Activated CD8-positive, alpha-beta memory T cell treated with anti-CD3 and anti-CD28 coated beads, Interleukin-2, amount 10 ng/mL, durations not matched to agents 7 days and 5 days (primary cell): ENCODE measurements at regions not wholly inside any gene's neighbourhood (a gene's known extent, or its start where the extent isn't known, plus 50 kb on each side); places are given as distances from the start of the nearest gene placed in this dataset.

Experiments
- ATAC-seq: fragments of 150-1000 bp; cut with Tn5 transposase; one replicate; pipeline ENCODE4 v1.10.0; 2021; ENCODE audit warnings: moderate library complexity
- CTCF ChIA-PET: fragments of 350-600 bp; sonication (Branson Sonifier 250); formaldehyde crosslinking; loops from one replicate; lab custom pipeline; 2021; ENCODE audit warnings: antibody characterized with exemption; lab: Charles Lee
- DNase-seq: peaks from one replicate; pipeline ENCODE4 v3.0.0-alpha.2; 2020
- H3K27ac Mint-ChIP-seq: one replicate; pipeline ENCODE4 v1.8.0; 2021; ENCODE audit warnings: mild to moderate bottlenecking, mixed read lengths
- H3K27me3 Mint-ChIP-seq: one replicate; pipeline ENCODE4 v1.8.0; 2021; ENCODE audit warnings: mixed read lengths
- H3K36me3 Mint-ChIP-seq: one replicate; pipeline ENCODE4 v1.8.0; 2021; ENCODE audit warnings: mild to moderate bottlenecking, mixed read lengths
- H3K4me1 Mint-ChIP-seq: one replicate; pipeline ENCODE4 v1.8.0; 2021; ENCODE audit warnings: mixed read lengths
- H3K4me3 Mint-ChIP-seq: one replicate; pipeline ENCODE4 v1.8.0; 2021; ENCODE audit warnings: mild to moderate bottlenecking, moderate library complexity, mixed read lengths
- H3K9me3 Mint-ChIP-seq: one replicate; pipeline ENCODE4 v1.8.0; 2022; ENCODE audit warnings: low read depth, mixed read lengths

GRCh38 chr7:42987648-42988214, 55.6 kb downstream of the MRPL32 start:
- Mint-ChIP-seq H3K36me3 (no peaks in the 10 kb centered on the region), H3K27me3 (peaks cover 30% of the 10 kb centered on the region), H3K4me1 (no peaks in the 10 kb centered on the region), H3K9me3 (peaks cover 5% of the 10 kb centered on the region), H3K27ac (no peak overlapping the region), H3K4me3 (no peak overlapping the region)
- DNase-seq (no peak), ATAC-seq (no peak)
- CTCF ChIA-PET: interaction anchor here (1.8 kb wide), 1 partner anchor 11 kb away, joined by 4 read pairs; no protein-coding TSS in a partner anchor

GRCh38 chr7:42991024-42991423, 58.8 kb downstream of the MRPL32 start:
- Mint-ChIP-seq H3K4me3 (no peak overlapping the region), H3K27me3 (peaks cover 30% of the 10 kb centered on the region), H3K36me3 (no peaks in the 10 kb centered on the region), H3K9me3 (no peaks in the 10 kb centered on the region), H3K27ac (no peak overlapping the region), H3K4me1 (no peaks in the 10 kb centered on the region)
- no peak for ATAC-seq
- DNase-seq: no peak
- CTCF ChIA-PET: no interaction called here

DNA sequence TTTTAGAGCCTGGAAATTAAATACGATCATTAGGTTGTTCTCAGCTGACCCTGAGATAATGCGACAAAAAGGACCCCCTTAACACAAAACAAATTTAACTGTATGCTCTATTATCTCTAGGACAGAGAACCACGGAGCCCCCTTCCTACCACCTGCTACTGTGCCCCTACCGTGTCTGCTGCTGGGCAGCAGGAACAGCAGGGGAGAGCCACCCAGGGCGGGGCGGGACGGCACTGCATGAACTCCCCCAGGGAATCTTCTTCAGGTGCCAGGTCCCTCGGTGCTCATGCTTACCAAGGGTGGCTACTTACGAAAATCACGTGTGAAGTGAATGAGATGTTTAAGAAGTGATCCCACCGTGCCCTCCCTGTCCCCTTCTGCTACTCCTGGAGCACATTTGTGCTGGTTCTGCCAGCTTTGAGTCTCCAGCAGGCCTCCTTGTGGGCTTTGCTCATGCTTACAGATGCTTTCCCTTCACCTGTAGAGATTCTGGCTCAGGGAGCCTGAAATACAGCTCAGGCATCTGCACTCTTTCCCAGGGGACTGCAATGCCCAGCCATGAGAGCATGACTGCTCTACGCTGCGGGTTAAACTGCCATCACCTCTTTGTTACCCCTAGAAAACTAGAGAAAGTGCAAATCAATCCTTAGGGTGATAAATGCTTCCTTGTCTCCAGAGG, 59.9 kb downstream of the MRPL32 start:
- H3K4me1 Mint-ChIP-seq: no peaks in the 10 kb centered on the region
- no peak overlapping the region for H3K27ac Mint-ChIP-seq
- H3K9me3 Mint-ChIP-seq: no peaks in the 10 kb centered on the region
- ATAC-seq (no peak), DNase-seq (no peak)
- no peak overlapping the region for H3K4me3 Mint-ChIP-seq
- H3K27me3 Mint-ChIP-seq: peaks cover 25% of the 10 kb centered on the region
- CTCF ChIA-PET: no interaction called here
- H3K36me3 Mint-ChIP-seq: no peaks in the 10 kb centered on the region

GRCh38 chr7:42993038-42993437, 60.9 kb downstream of the MRPL32 start:
- H3K36me3 Mint-ChIP-seq: no peaks in the 10 kb centered on the region
- CTCF ChIA-PET: no interaction called here

GRCh38 chr7:42994096-42994495, 61.9 kb downstream of the MRPL32 start:
- Mint-ChIP-seq H3K27ac (no peak overlapping the region), H3K9me3 (no peaks in the 10 kb centered on the region), H3K4me1 (no peaks in the 10 kb centered on the region), H3K36me3 (no peaks in the 10 kb centered on the region), H3K27me3 (peaks cover 26% of the 10 kb centered on the region), H3K4me3 (no peak overlapping the region)
- CTCF ChIA-PET: no interaction called here
- ATAC-seq: no peak
- no peak for DNase-seq

More at GRCh38 chr7:42993038-42993437, 60.9 kb downstream of the MRPL32 start:
- no peak for DNase-seq
- H3K27me3 Mint-ChIP-seq: peaks cover 24% of the 10 kb centered on the region
- no peak for ATAC-seq
- H3K9me3 Mint-ChIP-seq: no peaks in the 10 kb centered on the region
- H3K4me1 Mint-ChIP-seq: no peaks in the 10 kb centered on the region
- no peak overlapping the region for H3K27ac Mint-ChIP-seq
- no peak overlapping the region for H3K4me3 Mint-ChIP-seq

GRCh38 chr7:42997611-42998010, 65.4 kb downstream of the MRPL32 start:
- Mint-ChIP-seq H3K4me3 (no peak overlapping the region), H3K27ac (no peak overlapping the region), H3K4me1 (no peaks in the 10 kb centered on the region), H3K36me3 (no peaks in the 10 kb centered on the region), H3K9me3 (no peaks in the 10 kb centered on the region), H3K27me3 (peaks cover 17% of the 10 kb centered on the region)
- CTCF ChIA-PET: no interaction called here
- DNase-seq: no peak
- ATAC-seq: no peak

DNA sequence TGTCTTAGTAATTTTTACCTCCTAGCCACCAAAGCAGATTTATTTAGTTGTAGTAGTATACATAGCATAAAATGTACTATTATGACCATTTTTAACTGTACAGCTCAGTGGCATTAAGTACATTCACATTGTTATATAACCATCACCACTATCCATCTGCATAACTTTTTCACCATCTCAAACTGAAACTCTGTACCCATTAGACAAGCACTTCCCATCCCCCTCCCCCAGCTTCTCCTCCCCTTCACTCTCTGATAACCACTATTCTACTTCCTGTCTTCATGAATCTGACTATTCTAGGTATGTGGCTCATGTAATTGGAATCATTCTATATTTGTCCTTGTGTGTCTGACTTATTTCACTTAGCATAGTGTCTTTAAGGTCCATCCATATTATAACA, 71.9 kb downstream of the MRPL32 start:
- DNase-seq (peak; percentile 46), ATAC-seq (peak; percentile 49)
- Mint-ChIP-seq H3K9me3 (no peaks in the 10 kb centered on the region), H3K4me3 (no peak overlapping the region), H3K4me1 (peaks cover 6% of the 10 kb centered on the region), H3K36me3 (no peaks in the 10 kb centered on the region), H3K27me3 (peaks cover 30% of the 10 kb centered on the region), H3K27ac (no peak overlapping the region)
- CTCF ChIA-PET: interaction anchor here (1.2 kb wide), 1 partner anchor 12 kb away, joined by 4 read pairs; no protein-coding TSS in a partner anchor

DNA sequence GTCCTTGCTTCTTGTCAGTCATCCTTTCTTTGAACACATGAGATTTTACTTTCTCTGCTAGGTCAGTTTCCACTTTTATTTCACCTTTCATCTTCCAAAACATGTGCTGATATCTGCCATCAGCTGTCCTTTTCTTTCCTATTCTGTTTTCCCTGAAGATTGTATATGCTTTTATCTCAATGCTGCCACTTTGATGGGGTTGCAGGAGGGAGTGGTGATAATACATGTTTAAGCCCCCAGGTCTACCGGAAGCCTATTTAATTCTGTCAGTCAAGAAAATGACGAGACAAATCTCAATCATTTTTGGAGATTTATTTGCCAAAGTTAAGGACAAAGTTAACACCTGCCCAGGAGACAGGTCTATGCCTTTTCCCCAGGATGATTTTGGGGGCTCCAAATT, 73.8 kb downstream of the MRPL32 start:
- DNase-seq (no peak), ATAC-seq (no peak)
- Mint-ChIP-seq H3K27ac (no peak overlapping the region), H3K4me3 (no peak overlapping the region), H3K4me1 (peaks cover 6% of the 10 kb centered on the region), H3K27me3 (peaks cover 33% of the 10 kb centered on the region), H3K9me3 (no peaks in the 10 kb centered on the region), H3K36me3 (no peaks in the 10 kb centered on the region)
- CTCF ChIA-PET: no interaction called here

- DNase-seq (no peak), ATAC-seq (no peak)
- CTCF ChIA-PET: no interaction called here
- Mint-ChIP-seq H3K9me3 (peaks cover 4% of the 10 kb centered on the region), H3K4me1 (no peaks in the 10 kb centered on the region), H3K4me3 (no peak overlapping the region), H3K36me3 (no peaks in the 10 kb centered on the region), H3K27me3 (peaks cover 24% of the 10 kb centered on the region), H3K27ac (no peak overlapping the region)
These were observed 77.9 kb downstream of the MRPL32 start for GRCh38 chr7:43010061-43010460.

- no peak overlapping the region for H3K27ac Mint-ChIP-seq
- no peaks in the 10 kb centered on the region for H3K36me3 Mint-ChIP-seq
- CTCF ChIA-PET: no interaction called here
These were observed 79.7 kb downstream of the MRPL32 start for GRCh38 chr7:43011879-43012278.

DNA sequence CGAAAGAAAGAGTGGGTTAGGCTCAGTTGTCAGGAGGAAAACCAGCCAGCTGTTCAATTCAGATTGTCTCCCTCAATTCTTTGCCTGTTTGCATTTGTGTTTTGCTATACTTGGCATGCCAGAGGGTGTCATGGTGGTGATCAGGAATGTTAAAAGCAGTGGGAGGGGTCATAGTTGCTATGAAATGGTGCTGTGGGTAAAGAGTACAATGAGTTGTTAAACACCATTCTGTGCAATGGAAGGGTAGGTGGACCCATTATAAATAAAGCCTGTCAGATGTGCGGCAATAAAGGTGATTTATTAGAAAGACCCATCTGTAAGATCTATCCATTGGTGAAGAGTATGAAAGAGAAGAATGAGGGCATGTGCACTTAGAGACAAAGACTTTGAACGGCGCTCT, 82.2 kb downstream of the MRPL32 start:
- ATAC-seq (no peak), DNase-seq (no peak)
- Mint-ChIP-seq H3K27ac (no peak overlapping the region), H3K36me3 (no peaks in the 10 kb centered on the region), H3K4me3 (no peak overlapping the region), H3K9me3 (peaks cover 4% of the 10 kb centered on the region), H3K4me1 (no peaks in the 10 kb centered on the region), H3K27me3 (peaks cover 18% of the 10 kb centered on the region)
- CTCF ChIA-PET: no interaction called here

More at GRCh38 chr7:43011879-43012278, 79.7 kb downstream of the MRPL32 start:
- peaks cover 20% of the 10 kb centered on the region for H3K27me3 Mint-ChIP-seq
- ATAC-seq (no peak), DNase-seq (no peak)
- peaks cover 4% of the 10 kb centered on the region for H3K9me3 Mint-ChIP-seq
- H3K4me1 Mint-ChIP-seq: no peaks in the 10 kb centered on the region
- no peak overlapping the region for H3K4me3 Mint-ChIP-seq

DNA sequence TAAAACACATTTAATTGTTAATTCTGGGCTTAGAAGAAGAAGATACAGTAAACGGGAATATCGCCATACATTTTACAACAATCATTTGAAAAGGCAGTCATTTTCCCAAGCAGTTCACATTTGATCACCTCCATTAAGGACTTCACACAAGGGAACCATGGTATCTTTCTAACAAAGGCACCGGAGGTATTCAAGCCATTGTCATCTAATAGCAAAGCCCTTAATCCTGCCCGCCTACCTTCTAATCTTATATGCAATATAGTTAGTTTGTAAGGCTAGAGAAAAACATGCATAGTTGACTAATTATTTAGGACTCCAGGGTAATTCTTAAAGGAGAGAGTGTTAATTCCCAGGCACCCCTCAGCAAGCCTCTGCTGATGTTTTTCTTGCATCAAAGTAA, 83.1 kb downstream of the MRPL32 start:
- no peak overlapping the region for H3K27ac Mint-ChIP-seq
- no peaks in the 10 kb centered on the region for H3K4me1 Mint-ChIP-seq
- no peak overlapping the region for H3K4me3 Mint-ChIP-seq
- ATAC-seq (no peak), DNase-seq (no peak)
- CTCF ChIA-PET: interaction anchor here (1.1 kb wide), 1 partner anchor 68 kb away, joined by 3 read pairs; no protein-coding TSS in a partner anchor
- no peaks in the 10 kb centered on the region for H3K36me3 Mint-ChIP-seq
- peaks cover 4% of the 10 kb centered on the region for H3K9me3 Mint-ChIP-seq
- peaks cover 19% of the 10 kb centered on the region for H3K27me3 Mint-ChIP-seq

DNA sequence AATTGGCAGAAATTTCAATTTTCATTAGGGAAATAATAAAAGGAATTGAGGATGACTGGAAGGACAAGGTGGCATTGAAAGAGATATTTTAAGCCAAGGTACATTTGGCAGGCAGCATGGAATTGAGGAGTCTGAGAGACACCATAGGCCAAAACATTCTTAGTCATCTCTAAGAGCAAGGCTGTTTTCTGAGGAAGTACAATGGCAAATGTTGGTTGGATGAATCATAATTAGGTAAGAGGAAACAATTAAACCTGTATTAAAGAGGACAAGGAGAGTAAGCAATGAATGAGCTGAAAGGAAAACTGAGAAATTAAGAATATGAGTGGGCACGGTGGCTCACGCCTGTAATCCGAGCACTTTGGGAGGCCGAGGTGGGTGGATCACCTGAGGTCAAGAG, 86.3 kb downstream of the MRPL32 start:
- no peak for DNase-seq
- H3K36me3 Mint-ChIP-seq: no peaks in the 10 kb centered on the region
- H3K9me3 Mint-ChIP-seq: no peaks in the 10 kb centered on the region

DNA sequence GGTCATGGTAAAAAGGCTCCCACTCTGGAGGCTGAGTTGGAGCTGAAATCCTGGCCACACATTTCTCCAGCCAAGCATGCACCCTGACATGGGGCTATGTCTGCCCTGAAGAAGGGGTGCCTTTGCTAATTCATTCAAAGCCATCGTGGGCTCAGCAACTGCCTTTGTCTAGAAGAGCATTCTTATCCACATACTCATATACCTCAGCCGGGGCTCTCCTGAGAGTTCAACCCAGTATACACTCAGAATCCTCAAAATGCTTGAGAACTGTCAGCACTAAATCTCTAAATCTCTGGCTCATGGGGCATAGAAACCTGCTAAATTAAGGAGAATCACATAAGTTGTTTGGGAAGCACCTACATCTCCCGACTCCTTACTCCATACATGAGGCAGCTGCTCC, 89.3 kb downstream of the MRPL32 start:
- no peak overlapping the region for H3K4me3 Mint-ChIP-seq
- H3K27ac Mint-ChIP-seq: no peak overlapping the region
- DNase-seq: no peak
- CTCF ChIA-PET: no interaction called here
- no peaks in the 10 kb centered on the region for H3K4me1 Mint-ChIP-seq
- no peaks in the 10 kb centered on the region for H3K9me3 Mint-ChIP-seq
- peaks cover 10% of the 10 kb centered on the region for H3K27me3 Mint-ChIP-seq
- H3K36me3 Mint-ChIP-seq: no peaks in the 10 kb centered on the region
- no peak for ATAC-seq

More for the DNA sequence above, 86.3 kb downstream of the MRPL32 start:
- Mint-ChIP-seq H3K27me3 (peaks cover 12% of the 10 kb centered on the region), H3K27ac (no peak overlapping the region), H3K4me3 (no peak overlapping the region), H3K4me1 (no peaks in the 10 kb centered on the region)
- CTCF ChIA-PET: no interaction called here
- ATAC-seq: no peak
